Activated CD4-positive, CD25-positive, alpha-beta regulatory T cell treated with anti-CD3 and anti-CD28 coated beads, Interleukin-2, amount 50 U/mL, for 72 hours (primary cell): ENCODE measurements at regions not wholly inside any gene's neighbourhood (a gene's known extent, or its start where the extent isn't known, plus 50 kb on each side); places are given as distances from the start of the nearest gene placed in this dataset.

ENCODE experiments used
- DNase-seq: peaks from one replicate; pipeline ENCODE4 v3.0.0; 2021

DNA sequence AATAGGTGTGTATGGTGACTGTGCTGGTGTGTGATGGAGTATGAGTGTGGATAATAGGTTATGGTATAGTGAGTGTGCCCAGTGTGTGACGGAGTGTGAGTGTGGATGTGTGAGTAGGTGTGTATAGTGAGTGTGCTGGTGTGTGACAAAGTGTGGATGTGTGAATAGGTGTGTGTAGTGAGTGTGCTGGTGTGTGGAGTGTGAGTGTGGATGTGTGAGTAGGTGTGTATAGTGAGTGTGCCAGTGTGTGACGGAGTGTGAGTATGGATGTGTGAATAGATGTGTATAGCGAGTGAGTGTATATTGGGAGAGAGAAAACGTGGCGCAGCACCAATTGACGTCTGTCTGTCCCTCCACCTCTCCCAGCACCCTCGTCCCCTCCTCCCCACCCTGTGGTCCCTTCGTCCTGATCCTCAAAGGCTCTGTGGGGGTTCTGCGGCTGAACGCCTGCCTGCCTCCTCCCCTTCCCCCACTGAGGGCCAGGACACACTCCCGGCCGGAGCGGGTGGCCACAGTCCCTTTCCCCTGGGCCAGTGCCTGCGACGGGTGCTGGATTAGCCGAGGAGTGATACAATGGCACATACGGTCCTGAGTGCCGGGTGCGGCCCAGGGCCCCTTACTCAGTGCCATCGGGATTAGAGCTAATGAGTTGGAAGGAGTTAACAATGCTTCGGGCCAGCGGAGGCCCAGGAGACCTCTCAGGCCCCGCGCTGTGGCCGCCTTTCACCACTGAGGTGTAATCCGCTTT lies 160.0 kb downstream of the MRM1 start:
- no peak for DNase-seq

DNA sequence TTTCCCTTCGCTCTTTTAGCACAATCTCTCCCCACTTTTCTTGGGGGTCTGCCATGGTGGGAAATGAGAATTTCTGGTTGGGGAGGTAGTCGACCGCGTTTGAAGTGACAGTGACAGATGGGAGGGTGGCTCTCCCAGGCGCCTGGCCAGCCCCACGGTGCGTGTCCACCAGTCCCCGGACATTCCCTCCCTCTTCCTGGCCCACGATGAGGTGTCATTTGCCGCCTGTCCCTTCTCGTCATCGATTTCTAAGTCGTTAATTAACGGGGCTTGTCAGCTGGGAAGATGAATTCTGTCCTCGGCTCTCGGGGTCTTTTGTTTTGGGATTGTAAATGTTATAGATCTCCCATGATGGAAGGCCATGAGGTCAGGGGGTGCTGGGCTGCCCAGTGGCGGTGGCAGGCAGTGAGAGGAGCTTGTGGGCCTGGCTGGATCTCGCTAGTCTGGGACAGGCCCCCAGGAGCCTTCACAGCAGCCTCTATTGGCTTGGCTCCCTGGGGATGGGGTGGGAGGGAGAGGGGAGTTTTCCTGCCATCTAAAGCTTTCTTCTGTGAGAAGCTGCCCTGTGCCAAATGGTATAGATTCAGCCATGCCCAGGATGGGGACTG lies 164.2 kb downstream of the MRM1 start:
- no peak for DNase-seq

DNA sequence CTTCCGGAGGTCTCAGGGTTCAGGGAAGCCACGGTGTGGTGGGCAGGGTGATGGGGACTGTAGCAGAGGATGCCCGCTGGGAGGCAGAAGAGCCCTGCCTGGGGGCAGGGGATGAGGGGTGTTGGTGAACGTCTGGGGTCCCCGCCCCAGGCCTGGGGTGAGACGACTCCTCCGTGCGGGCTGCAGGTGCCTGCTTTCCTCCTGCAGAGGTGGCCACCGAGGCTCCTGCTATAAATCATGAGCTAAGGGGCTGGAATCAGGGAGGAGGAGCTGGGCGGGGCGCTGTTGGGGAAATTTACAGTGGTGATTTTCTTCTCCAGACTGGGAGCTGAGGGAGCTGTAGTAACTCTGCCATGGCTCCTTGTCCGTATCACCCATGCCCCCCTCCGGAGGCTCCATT lies 167.0 kb downstream of the MRM1 start:
- DNase-seq = no peak

GRCh38 chr17:36773039-36773438 lies 164.2 kb upstream of the LHX1 start:
- DNase-seq = no peak

- DNase-seq = no peak
These were observed 160.2 kb upstream of the LHX1 start for GRCh38 chr17:36777118-36777517.

GRCh38 chr17:36778448-36778847 lies 158.8 kb upstream of the LHX1 start:
- DNase-seq = no peak

- no peak for DNase-seq
These were observed 157.7 kb upstream of the LHX1 start for GRCh38 chr17:36779550-36779949.

DNA sequence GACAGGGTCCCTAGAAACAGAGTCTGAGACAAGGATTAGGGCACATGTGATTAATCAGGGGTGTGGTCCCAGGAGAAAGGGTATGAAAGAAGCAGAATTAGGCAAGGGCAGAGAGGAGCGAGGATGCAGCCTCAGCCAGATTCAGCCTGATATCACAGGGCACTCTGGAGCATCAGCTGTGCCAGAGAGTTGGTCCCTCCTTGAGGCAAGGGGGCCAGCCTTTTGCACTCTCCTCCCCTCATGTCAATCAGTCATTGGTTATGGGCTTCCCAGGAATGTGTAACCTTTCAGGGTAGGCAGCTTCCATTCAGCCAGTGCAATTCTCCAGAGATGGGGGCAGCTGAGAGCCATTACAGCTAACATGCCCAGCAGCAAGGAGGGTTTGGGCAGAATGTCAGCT lies 152.6 kb upstream of the LHX1 start:
- no peak for DNase-seq

GRCh38 chr17:36786867-36787266 lies 150.4 kb upstream of the LHX1 start:
- DNase-seq = no peak

- no peak for DNase-seq
These were observed 145.9 kb upstream of the LHX1 start for GRCh38 chr17:36791150-36791941.

DNA sequence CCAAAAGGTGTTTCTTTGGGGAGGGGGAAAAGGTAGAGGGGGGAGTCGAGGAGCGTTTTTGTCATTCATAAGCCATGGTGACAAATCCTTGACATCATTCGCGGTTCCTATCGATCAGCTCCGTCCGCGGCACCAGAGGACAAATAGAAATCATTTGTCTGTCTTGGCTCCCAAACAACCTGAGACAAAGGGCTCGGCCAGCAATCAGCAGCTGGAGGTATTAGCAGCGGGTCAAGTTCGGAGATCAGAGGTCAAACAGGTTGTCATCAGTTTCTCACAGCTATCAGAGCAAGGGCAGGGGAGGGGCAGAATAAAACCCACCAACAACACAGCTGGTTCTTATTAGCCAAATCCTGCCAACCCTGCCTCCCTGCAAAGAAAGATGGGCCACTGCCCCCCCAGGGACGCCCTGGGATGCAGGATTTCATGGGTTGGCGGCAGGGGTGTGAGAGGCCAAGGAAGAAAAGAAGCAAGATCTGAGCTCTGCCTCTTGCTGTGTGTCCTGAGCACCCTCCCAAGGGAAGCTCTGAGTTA lies 145.3 kb upstream of the LHX1 start:
- no peak for DNase-seq

DNA sequence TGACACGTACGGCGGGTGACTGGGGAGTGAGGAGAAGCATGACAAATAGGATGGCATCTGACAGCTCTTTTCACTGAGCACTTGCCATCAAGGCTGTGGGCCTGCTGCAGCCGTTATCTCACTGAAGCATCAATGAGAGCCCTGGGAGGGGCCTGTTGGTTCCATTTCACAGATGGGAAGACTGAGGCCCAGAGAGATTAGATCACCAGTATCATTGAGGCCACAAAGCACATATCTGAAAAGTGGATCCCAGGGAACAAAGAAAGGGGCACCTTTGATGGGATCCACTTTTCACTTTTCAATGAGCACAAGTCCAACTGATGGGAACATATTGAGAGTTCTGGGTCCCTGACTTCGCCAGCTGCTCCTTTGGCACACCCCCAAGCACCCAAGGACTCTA lies 144.4 kb upstream of the LHX1 start:
- no peak for DNase-seq

DNA sequence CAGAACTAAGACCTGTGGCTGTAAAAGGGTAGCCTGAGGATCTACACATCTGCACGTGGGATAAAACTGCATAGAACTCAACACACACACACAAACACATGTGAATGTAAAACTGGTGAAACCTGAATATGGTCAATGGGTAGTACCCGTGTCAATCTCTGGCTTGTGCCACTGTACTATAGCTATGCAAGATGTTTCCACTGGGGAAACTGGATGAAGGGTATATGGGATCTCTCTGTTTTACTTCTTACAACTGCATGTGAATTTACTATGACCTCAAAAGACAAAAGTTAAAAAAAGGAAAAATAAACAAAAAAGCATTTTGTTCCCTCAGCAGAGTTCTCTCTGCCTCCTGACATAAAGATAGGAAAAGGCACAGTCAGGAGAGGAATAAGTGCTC lies 143.3 kb upstream of the LHX1 start:
- DNase-seq = no peak

GRCh38 chr17:36807496-36808179 lies 129.6 kb upstream of the LHX1 start:
- DNase-seq = no peak

DNA sequence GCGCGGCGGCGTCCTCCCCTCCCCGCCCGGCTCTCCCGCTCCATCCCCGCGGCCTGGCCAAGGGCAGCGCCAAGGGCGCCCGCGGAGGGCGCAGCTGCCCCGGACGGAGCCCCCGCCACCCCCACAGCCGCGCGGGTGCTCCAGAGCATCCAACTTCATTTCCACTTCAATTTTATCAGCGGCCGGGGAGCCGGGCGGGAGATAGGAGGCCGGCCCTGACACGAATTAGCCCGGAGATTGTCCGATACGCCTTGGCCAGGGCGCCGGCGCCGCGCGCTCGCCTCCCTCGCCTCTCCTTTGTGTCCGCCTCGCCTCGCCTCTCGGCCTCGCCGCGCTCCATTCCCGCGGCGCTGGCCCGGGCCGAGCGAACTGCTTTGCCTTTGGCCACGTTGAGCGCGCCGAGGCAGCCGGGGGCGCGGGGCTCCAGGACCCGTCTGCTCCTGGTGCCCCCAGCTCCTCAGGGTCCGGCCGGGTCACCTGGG lies 129.1 kb upstream of the LHX1 start:
- no peak for DNase-seq

DNA sequence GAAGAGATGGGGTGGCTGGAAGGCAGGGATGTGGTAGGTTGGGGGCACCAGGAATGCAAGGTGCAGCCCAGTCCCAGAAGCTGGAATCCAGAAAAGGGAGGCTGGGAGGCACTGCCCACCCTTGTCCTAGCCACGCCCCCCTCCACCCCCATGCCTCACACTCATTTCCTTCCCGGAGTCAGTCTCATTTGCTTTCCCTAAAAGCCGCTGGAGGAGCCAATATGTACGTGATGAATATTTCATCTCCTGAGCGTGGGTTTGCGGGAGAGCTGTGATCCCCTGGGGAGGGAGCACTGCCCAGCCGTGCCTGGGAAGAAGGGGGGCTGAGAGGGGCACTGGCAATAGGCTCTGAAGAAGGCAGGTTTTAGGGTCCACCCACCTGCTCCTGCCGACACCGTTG lies 124.5 kb upstream of the LHX1 start:
- no peak for DNase-seq

GRCh38 chr17:36813357-36813756 lies 123.9 kb upstream of the LHX1 start:
- no peak for DNase-seq

- no peak for DNase-seq
These were observed 123.2 kb upstream of the LHX1 start for GRCh38 chr17:36813957-36814563.

- no peak for DNase-seq
These were observed 122.3 kb upstream of the LHX1 start for GRCh38 chr17:36814958-36815357.

DNA sequence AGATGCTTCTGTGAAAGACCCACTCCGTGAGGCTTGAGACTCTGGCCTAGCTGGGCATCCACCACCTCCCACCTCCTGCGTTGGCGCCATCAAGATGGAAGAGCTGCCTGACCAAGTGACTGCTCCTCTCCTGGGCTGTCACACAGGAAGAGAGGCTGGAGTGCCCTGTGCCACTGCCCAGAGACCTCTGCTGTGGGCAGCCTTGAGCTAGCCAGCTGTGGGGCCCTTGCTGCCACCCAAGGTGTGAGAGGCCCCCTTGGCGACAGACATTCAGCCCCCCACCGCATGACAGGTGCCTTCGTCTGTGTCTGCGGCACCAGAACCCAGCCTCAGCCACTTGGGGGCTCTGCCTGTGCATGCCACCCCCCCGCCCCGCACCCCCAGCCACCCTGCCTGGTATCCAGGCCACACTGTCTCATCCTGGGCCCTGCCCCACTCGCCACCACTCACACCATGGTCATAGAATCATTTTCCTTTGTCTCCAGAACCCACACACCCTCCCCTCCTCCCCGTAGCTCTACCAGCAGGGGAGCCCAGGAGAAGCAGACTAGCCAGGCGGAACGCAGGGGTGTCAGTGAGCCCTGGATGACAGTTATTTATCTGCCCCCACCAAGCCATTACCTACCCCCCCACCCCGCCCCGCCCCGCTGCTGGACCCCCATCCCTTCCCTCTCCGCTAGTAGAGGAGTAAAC lies 120.9 kb upstream of the LHX1 start:
- no peak for DNase-seq

GRCh38 chr17:36816907-36817288 lies 120.4 kb upstream of the LHX1 start:
- DNase-seq = no peak

DNA sequence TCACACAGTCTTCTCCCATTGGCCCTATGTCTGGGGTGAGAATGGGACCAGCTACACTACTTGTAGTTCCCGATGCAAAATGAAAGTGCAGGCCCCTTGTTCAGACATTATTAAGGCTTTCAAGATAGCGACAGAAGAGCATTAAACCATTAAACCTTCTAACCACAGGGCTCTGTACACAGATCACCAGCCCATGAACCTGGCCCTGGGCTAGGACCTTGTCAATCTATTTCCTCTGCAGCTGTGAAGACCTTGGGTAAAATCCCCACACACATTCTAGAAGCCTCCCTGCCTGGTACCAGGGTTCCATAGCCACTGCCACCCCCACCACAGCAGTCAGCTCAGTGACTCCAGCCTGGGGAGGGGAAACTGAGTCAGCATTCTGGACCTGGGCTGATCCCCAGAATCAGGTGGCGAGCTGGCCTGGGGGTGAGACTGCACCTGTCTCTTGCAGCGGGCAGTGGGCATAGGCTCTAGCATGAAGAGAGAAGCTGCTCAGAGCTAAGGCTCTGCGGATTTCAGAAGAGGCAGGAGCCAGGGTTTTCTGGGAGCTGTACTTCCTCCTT lies 119.7 kb upstream of the LHX1 start:
- DNase-seq = no peak
